Osteocyte (in vitro differentiated cells): ENCODE measurements at regions not wholly inside any gene's neighbourhood (a gene's known extent, or its start where the extent isn't known, plus 50 kb on each side); places are given as distances from the start of the nearest gene placed in this dataset.

Experiments
- DNase-seq: peaks from one replicate; pipeline ENCODE4 v3.0.0; 2021; ENCODE audit warnings: mixed read lengths; ENCODE audit not compliant: unreplicated experiment; ENCODE audit errors: extremely low spot score
- H3K27ac Mint-ChIP-seq: one replicate; pipeline ENCODE4 v1.8.0; 2021; ENCODE audit warnings: mild to moderate bottlenecking, mixed read lengths; ENCODE audit not compliant: unreplicated experiment
- H3K27me3 Mint-ChIP-seq: one replicate; pipeline ENCODE4 v1.8.0; 2021; ENCODE audit warnings: mixed read lengths; ENCODE audit not compliant: unreplicated experiment
- H3K36me3 Mint-ChIP-seq: one replicate; pipeline ENCODE4 v1.8.0; 2021; ENCODE audit warnings: mixed read lengths; ENCODE audit not compliant: unreplicated experiment
- H3K4me1 Mint-ChIP-seq: one replicate; pipeline ENCODE4 v1.8.0; 2021; ENCODE audit warnings: mixed read lengths; ENCODE audit not compliant: unreplicated experiment
- H3K4me3 Mint-ChIP-seq: one replicate; pipeline ENCODE4 v1.8.0; 2021; ENCODE audit warnings: mild to moderate bottlenecking, moderate library complexity, mixed read lengths; ENCODE audit not compliant: unreplicated experiment
- H3K9me3 Mint-ChIP-seq: one replicate; pipeline ENCODE4 v1.8.0; 2021; ENCODE audit warnings: mixed read lengths; ENCODE audit not compliant: unreplicated experiment
- TF ChIP-seq, protein P1 (sequence below): fragments of 200-600 bp; sonication (generic); IDR thresholded peaks from 2 replicates; pipeline ENCODE4 v1.5.0; 2021; ENCODE audit warnings: antibody characterized with exemption, mild to moderate bottlenecking, moderate library complexity

DNA sequence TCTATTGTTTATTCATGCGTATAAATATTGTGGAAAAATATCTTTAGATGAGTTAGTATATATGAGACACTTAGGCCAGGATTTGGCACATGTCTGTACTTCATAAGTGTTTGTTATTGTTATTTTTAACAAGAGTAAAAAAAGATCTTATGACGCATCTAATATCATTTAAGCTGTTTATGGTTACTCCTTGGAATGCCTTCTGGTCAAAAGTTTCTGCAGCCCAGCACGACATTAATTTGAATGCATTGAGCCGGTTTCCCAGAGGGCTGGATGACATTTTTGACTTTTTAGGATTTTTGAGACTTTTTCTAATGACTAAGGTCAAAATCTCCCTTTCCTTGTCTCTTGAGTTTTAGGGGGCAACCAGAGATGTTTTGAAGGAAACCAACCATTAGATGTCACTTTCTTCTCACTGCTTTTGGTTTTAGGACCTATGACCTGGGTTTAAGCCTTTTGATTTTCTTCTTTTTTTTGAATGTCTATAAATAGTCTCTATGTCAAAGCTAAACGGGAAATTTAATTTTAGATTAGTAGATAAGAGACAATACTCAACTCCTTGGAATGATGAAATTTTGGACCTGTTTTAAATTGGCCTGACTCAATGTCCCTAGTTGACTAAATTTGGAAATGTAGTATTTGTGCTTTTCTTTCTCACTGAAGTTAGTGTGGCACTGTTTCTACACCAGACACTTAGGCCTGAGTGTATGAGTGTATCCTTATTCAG is 215.5 kb downstream of the AEBP2 start:
- Mint-ChIP-seq H3K36me3 (no peaks in the 10 kb centered on the region), H3K27me3 (no peaks in the 10 kb centered on the region), H3K9me3 (no peaks in the 10 kb centered on the region), H3K4me1 (peaks cover 16% of the 10 kb centered on the region), H3K27ac (peak overlapping the region; percentile 19), H3K4me3 (no peak overlapping the region)
- TF ChIP-seq, protein P1, sequence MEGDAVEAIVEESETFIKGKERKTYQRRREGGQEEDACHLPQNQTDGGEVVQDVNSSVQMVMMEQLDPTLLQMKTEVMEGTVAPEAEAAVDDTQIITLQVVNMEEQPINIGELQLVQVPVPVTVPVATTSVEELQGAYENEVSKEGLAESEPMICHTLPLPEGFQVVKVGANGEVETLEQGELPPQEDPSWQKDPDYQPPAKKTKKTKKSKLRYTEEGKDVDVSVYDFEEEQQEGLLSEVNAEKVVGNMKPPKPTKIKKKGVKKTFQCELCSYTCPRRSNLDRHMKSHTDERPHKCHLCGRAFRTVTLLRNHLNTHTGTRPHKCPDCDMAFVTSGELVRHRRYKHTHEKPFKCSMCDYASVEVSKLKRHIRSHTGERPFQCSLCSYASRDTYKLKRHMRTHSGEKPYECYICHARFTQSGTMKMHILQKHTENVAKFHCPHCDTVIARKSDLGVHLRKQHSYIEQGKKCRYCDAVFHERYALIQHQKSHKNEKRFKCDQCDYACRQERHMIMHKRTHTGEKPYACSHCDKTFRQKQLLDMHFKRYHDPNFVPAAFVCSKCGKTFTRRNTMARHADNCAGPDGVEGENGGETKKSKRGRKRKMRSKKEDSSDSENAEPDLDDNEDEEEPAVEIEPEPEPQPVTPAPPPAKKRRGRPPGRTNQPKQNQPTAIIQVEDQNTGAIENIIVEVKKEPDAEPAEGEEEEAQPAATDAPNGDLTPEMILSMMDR, result peak; percentile 20
- no peak for DNase-seq

DNA sequence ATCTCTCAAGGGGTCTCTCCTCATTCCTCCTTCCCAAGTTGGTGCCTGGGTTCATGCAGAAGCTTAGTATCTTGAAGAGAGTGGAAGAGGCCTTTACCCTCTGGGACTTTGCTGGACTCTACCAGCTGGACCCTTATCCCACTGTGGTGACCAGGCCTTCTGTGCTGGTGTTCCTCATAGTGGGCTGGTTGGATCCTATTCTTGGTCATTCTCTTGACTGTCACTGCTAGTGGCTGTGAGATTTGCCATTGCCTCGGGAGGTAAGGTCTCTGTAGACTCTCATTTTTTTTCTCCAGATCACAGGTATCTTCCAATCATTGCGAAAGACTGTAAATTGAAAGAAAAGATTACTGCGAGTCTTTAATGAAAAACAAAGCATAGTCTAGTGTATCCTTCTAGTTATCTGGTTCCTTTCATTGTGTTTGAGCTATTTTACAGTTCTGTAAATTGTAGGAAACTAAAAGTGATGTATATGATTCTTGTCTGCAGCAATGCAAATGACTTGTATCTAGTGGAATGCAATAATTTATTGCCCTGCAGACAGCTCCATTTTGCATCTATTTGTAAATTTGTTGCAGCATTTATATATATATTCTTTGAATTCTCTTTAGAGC is 217.9 kb downstream of the AEBP2 start:
- Mint-ChIP-seq H3K27ac (no peak overlapping the region), H3K4me3 (no peak overlapping the region), H3K4me1 (peaks cover 16% of the 10 kb centered on the region), H3K27me3 (no peaks in the 10 kb centered on the region), H3K36me3 (no peaks in the 10 kb centered on the region), H3K9me3 (no peaks in the 10 kb centered on the region)
- no peak for DNase-seq
- TF ChIP-seq, protein P1, result no peak

DNA sequence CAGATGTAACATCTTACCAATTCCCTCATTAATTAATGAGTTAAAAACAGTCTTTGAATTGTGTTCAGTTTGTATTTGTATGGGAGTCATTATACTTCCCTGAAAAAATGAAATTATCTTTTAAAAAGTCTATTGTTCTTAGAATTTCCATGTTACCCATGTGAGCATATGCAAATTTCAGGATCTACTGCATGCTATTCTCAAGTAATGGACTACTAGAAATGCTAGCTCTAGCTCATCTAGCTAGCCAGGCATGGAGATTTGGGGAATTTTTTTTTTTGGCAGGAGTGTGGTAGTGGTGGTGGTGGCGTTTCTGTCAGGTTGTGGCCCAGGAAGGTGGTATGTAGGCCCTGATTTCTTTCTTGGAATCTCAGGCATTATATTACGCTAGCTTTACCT is 218.4 kb downstream of the AEBP2 start:
- Mint-ChIP-seq H3K27ac (no peak overlapping the region), H3K4me1 (peaks cover 16% of the 10 kb centered on the region), H3K4me3 (no peak overlapping the region), H3K27me3 (no peaks in the 10 kb centered on the region), H3K9me3 (no peaks in the 10 kb centered on the region), H3K36me3 (no peaks in the 10 kb centered on the region)
- DNase-seq, result no peak
- TF ChIP-seq, protein P1, result no peak

DNA sequence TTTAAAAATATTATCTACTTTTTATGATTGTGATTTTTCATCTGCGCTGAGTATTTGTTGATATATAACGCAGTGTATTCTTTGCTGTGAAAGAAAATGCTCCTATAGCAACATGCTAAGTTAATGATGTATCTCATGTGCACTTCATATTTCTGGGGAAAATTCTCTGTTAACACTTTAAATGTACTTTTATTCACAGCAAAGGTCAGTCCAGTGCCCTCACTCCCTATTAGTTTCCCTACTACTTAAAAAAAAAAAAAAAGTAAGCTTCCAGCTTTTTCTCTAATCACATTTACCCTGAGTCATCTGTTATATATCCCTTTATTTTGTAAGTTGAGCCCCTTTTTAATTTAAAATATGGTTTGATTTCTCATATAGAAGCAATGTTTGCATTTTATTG is 219.8 kb downstream of the AEBP2 start:
- Mint-ChIP-seq H3K9me3 (no peaks in the 10 kb centered on the region), H3K27me3 (no peaks in the 10 kb centered on the region), H3K27ac (no peak overlapping the region), H3K36me3 (no peaks in the 10 kb centered on the region), H3K4me1 (peaks cover 15% of the 10 kb centered on the region), H3K4me3 (no peak overlapping the region)
- TF ChIP-seq, protein P1, result no peak
- no peak for DNase-seq

DNA sequence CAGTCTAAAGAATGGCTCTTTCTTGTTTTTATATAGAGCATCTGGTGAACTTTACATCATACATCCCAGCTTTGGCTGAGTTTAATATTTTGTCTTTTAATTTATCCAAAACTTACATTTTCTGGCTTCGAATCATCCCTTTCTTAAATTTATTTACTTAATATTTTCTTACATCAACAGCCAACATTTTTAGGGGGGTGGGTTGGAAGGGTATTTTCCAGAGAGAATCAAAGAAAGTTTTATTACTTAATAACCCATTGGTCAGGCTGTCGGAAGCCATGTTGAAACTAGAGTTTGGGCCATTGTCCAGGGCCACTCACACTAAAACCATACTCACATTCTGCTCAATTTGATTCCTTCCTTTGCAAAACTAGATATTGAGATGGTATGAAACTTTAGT is 220.2 kb downstream of the AEBP2 start:
- H3K4me3 Mint-ChIP-seq, result no peak overlapping the region
- DNase-seq, result no peak
- H3K4me1 Mint-ChIP-seq, result peaks cover 12% of the 10 kb centered on the region

More for the DNA sequence above, 220.2 kb downstream of the AEBP2 start:
- Mint-ChIP-seq H3K36me3 (no peaks in the 10 kb centered on the region), H3K27ac (no peak overlapping the region), H3K27me3 (no peaks in the 10 kb centered on the region), H3K9me3 (no peaks in the 10 kb centered on the region)
- TF ChIP-seq, protein P1, result no peak
